H1 (cell line): ENCODE measurements at regions not wholly inside any gene's neighbourhood (a gene's known extent, or its start where the extent isn't known, plus 50 kb on each side); places are given as distances from the start of the nearest gene placed in this dataset.

ENCODE experiments used
- CBX8 ChIP-seq: fragments of 300-800, 300-1000 bp; sonication (generic); IDR thresholded peaks from 2 replicates; pipeline ENCODE4 v1.7.1; 2016; ENCODE audit warnings: low read depth, low read length, borderline replicate concordance
- CREB1 ChIP-seq: IDR thresholded peaks from 2 replicates; pipeline ENCODE4 v1.6.1; 2012; ENCODE audit warnings: inconsistent platforms
- EP300 ChIP-seq, 2 experiments: IDR thresholded peaks; 1 replicate in 1 of 2; 2 replicates in 1 of 2; pipeline ENCODE4 v1.6.1; 2011 to 2012; ENCODE audit warnings: low read depth in 2 of 2, low read length in 2 of 2, mild to moderate bottlenecking in 2 of 2, borderline replicate concordance in 1 of 2, inconsistent platforms in 1 of 2, moderate library complexity in 1 of 2
- GTF2F1 ChIP-seq: IDR thresholded peaks from 2 replicates; pipeline ENCODE4 v1.6.1; 2012; ENCODE audit warnings: low read depth, low read length, improper control_type of control experiment, borderline replicate concordance
- POLR2A ChIP-seq, 2 experiments: IDR thresholded peaks; 1 replicate in 1 of 2; 2 replicates in 1 of 2; pipeline ENCODE4 v1.6.1; 2011; ENCODE audit warnings: low read depth in 2 of 2, low read length in 2 of 2, mild to moderate bottlenecking in 2 of 2; ENCODE audit errors: control extremely low read depth in 1 of 2
- TAF1 ChIP-seq: IDR thresholded peaks from 2 replicates; pipeline ENCODE4 v1.6.1; 2011; ENCODE audit warnings: mild to moderate bottlenecking, low read depth, low read length
- YY1 ChIP-seq: IDR thresholded peaks from 2 replicates; pipeline ENCODE4 v1.6.1; 2011; ENCODE audit warnings: low read depth, mild to moderate bottlenecking, low read length
- TF ChIP-seq, protein P1 (sequence below), 3 experiments: IDR thresholded peaks; 1 replicate in 2 of 3; 2 replicates in 1 of 3; pipeline versions ENCODE4 v1.5.1 to v1.6.1; 2011; ENCODE audit warnings: low read length in 3 of 3, mild to moderate bottlenecking in 3 of 3, inconsistent platforms in 2 of 3, low read depth in 1 of 3, moderate library complexity in 1 of 3; ENCODE audit not compliant: insufficient read depth in 1 of 3; ENCODE audit errors: control extremely low read depth in 1 of 3
- TF ChIP-seq, protein P2 (sequence below): IDR thresholded peaks from 2 replicates; pipeline ENCODE4 v1.6.1; 2012; ENCODE audit warnings: inconsistent platforms

DNA sequence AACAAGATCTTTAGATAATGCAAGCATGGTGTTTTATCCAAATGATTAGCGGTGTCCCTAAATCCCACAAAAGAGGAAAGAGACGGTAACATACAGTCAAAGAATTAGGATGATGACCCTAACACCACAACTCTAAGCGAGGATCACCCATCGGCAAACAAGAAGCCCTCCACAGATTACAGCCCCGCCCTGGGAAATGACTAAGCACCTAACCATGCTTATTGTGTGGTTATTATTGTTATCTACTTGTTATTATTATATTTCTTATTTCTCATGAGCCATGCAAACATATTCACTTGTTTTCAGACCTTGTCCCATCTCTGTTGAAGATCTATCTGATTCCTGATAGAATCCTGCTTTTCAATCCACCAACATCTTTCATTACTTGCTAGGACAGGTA lies 651.3 kb downstream of the NYAP2 start:
- TF ChIP-seq TAF1 = no peak
- TF ChIP-seq YY1 = no peak
- TF ChIP-seq, protein P1, sequence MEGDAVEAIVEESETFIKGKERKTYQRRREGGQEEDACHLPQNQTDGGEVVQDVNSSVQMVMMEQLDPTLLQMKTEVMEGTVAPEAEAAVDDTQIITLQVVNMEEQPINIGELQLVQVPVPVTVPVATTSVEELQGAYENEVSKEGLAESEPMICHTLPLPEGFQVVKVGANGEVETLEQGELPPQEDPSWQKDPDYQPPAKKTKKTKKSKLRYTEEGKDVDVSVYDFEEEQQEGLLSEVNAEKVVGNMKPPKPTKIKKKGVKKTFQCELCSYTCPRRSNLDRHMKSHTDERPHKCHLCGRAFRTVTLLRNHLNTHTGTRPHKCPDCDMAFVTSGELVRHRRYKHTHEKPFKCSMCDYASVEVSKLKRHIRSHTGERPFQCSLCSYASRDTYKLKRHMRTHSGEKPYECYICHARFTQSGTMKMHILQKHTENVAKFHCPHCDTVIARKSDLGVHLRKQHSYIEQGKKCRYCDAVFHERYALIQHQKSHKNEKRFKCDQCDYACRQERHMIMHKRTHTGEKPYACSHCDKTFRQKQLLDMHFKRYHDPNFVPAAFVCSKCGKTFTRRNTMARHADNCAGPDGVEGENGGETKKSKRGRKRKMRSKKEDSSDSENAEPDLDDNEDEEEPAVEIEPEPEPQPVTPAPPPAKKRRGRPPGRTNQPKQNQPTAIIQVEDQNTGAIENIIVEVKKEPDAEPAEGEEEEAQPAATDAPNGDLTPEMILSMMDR (IDR thresholded peaks at IDR 0.05; ENCODE audit: control extremely low read depth in 1 of 3, insufficient read depth in 1 of 3, low read depth in 1 of 3, low read length in 3 of 3) = no peak
- no peak for TF ChIP-seq CBX8
- no peak for TF ChIP-seq POLR2A (IDR thresholded peaks at IDR 0.05; ENCODE audit: control extremely low read depth in 1 of 2, low read depth in 2 of 2, low read length in 2 of 2)
- TF ChIP-seq CREB1 = no peak
- TF ChIP-seq EP300 (IDR thresholded peaks at IDR 0.05; ENCODE audit: borderline replicate concordance in 1 of 2, low read depth in 2 of 2, low read length in 2 of 2) = no peak
- no peak for TF ChIP-seq GTF2F1
- TF ChIP-seq, protein P2, sequence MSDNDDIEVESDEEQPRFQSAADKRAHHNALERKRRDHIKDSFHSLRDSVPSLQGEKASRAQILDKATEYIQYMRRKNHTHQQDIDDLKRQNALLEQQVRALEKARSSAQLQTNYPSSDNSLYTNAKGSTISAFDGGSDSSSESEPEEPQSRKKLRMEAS = no peak
